ENCODE measurements at regions not wholly inside any gene's neighbourhood (a gene's known extent, or its start where the extent isn't known, plus 50 kb on each side); places are given as distances from the start of the nearest gene placed in this dataset.

- TF ChIP-seq TAF1 (conservative IDR thresholded peaks at IDR 0.05): no peak
- TF ChIP-seq CTCF (IDR thresholded peaks at IDR 0.05; ENCODE audit: low read depth, low read length, missing input control): no peak
- no peak for TF ChIP-seq RAD21 (IDR thresholded peaks at IDR 0.05)
Observed at GRCh38 chr10:1923586-1923985, 186.3 kb upstream of the ADARB2 start.
